GM19455 (cell line): ENCODE measurements at regions not wholly inside any gene's neighbourhood (a gene's known extent, or its start where the extent isn't known, plus 50 kb on each side); places are given as distances from the start of the nearest gene placed in this dataset.
"Not testable (repeated sequence)": the region's sequence is repeated elsewhere in the genome, so short reads cannot be mapped to it uniquely, and the experiment has no call there.

Experiments used
- ATAC-seq: cut with Tn5 transposase; IDR thresholded peaks from one replicate; pipeline ENCODE4 v1.9.1; 2021; ENCODE audit not compliant: unreplicated experiment

- ATAC-seq = no peak
Measured at GRCh38 chr21:25489673-25490072, 117.6 kb downstream of the MRPL39 start.

GRCh38 chr21:25487046-25487594, 120.2 kb downstream of the MRPL39 start:
- ATAC-seq = no peak

GRCh38 chr21:25485914-25486313, 121.4 kb downstream of the MRPL39 start:
- ATAC-seq = no peak

- no peak for ATAC-seq
Measured at GRCh38 chr21:25467896-25468295, 139.4 kb downstream of the MRPL39 start.

- not testable (repeated sequence) for ATAC-seq
Measured at GRCh38 chr21:25467071-25467470, 140.2 kb downstream of the MRPL39 start.

GRCh38 chr21:25466470-25466869, 140.8 kb downstream of the MRPL39 start:
- ATAC-seq = no peak

GRCh38 chr21:25465263-25465662, 142.0 kb downstream of the MRPL39 start:
- no peak for ATAC-seq

GRCh38 chr21:25464275-25464674, 143.0 kb downstream of the MRPL39 start:
- peak; percentile 47 for ATAC-seq

GRCh38 chr21:25462517-25462971, 144.7 kb downstream of the MRPL39 start:
- peak; percentile 67 for ATAC-seq

GRCh38 chr21:25461725-25462124, 145.6 kb downstream of the MRPL39 start:
- no peak for ATAC-seq

GRCh38 chr21:25459993-25460392, 147.3 kb downstream of the MRPL39 start:
- ATAC-seq = no peak

- ATAC-seq = no peak
Measured at GRCh38 chr21:25459365-25459764, 147.9 kb downstream of the MRPL39 start.

GRCh38 chr21:25458484-25458883, 148.8 kb downstream of the MRPL39 start:
- no peak for ATAC-seq

- no peak for ATAC-seq
Measured at GRCh38 chr21:25457946-25458345, 149.3 kb downstream of the MRPL39 start.

GRCh38 chr21:25457411-25457810, 149.9 kb downstream of the MRPL39 start:
- peak; percentile 66 for ATAC-seq

- ATAC-seq = peak; percentile 50
Measured at GRCh38 chr21:25456672-25457071, 150.6 kb downstream of the MRPL39 start.

GRCh38 chr21:25453524-25453923, 153.8 kb downstream of the MRPL39 start:
- no peak for ATAC-seq

- ATAC-seq = no peak
Measured at GRCh38 chr21:25449950-25450349, 157.3 kb downstream of the MRPL39 start.

GRCh38 chr21:25441835-25442234, 165.4 kb downstream of the MRPL39 start:
- ATAC-seq = no peak

GRCh38 chr21:25437465-25437864, 169.8 kb downstream of the MRPL39 start:
- not testable (repeated sequence) for ATAC-seq

GRCh38 chr21:25428537-25428936, 178.7 kb downstream of the MRPL39 start:
- peak; percentile 46 for ATAC-seq

GRCh38 chr21:25427828-25428227, 179.5 kb downstream of the MRPL39 start:
- no peak for ATAC-seq

GRCh38 chr21:25426580-25426979, 180.7 kb downstream of the MRPL39 start:
- no peak for ATAC-seq
